SU-DHL-6 (cell line): ENCODE measurements at regions not wholly inside any gene's neighbourhood (a gene's known extent, or its start where the extent isn't known, plus 50 kb on each side); places are given as distances from the start of the nearest gene placed in this dataset.

ENCODE experiments used
- EZH2phosphoT487 ChIP-seq: fragments of 200-600 bp; sonication (generic), shearing (Covaris generic); conservative IDR thresholded peaks from 2 replicates; pipeline ENCODE4 v1.6.1; 2018; ENCODE audit warnings: mild to moderate bottlenecking, antibody characterized with exemption, low read length, moderate library complexity, mixed read lengths
- TF ChIP-seq, protein P1 (sequence below): fragments of 200-600 bp; sonication (generic); IDR thresholded peaks from one replicate; pipeline ENCODE4 v1.5.1; 2017; ENCODE audit warnings: antibody characterized with exemption, mild to moderate bottlenecking, low read length, moderate library complexity; ENCODE audit not compliant: insufficient read depth, poor library complexity, severe bottlenecking

DNA sequence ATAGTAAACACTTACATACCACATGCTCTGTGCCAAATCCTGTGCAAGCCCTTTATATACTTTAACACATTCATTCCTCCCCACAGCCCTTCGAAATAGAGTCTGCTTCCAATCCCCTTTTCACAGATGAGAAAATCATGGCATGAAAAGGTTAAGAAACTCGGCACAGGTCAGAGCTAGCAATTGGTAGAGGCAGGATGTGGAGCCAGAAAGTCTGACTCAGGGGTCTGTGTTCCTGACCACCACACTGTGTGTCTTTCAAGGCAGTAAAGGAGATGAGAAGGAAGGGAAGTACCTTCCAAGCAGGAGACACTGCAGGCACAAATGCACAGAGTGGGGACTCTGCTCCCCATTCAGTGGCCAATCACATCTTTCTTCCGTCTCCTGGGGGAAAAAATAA lies 61.1 kb downstream of the SCN11A start:
- TF ChIP-seq, protein P1, sequence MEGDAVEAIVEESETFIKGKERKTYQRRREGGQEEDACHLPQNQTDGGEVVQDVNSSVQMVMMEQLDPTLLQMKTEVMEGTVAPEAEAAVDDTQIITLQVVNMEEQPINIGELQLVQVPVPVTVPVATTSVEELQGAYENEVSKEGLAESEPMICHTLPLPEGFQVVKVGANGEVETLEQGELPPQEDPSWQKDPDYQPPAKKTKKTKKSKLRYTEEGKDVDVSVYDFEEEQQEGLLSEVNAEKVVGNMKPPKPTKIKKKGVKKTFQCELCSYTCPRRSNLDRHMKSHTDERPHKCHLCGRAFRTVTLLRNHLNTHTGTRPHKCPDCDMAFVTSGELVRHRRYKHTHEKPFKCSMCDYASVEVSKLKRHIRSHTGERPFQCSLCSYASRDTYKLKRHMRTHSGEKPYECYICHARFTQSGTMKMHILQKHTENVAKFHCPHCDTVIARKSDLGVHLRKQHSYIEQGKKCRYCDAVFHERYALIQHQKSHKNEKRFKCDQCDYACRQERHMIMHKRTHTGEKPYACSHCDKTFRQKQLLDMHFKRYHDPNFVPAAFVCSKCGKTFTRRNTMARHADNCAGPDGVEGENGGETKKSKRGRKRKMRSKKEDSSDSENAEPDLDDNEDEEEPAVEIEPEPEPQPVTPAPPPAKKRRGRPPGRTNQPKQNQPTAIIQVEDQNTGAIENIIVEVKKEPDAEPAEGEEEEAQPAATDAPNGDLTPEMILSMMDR: no peak
- TF ChIP-seq EZH2phosphoT487: no peak
